ENCODE measurements at regions not wholly inside any gene's neighbourhood (a gene's known extent, or its start where the extent isn't known, plus 50 kb on each side); places are given as distances from the start of the nearest gene placed in this dataset.
"Not testable (repeated sequence)": the region's sequence is repeated elsewhere in the genome, so short reads cannot be mapped to it uniquely, and the experiment has no call there.

DNA sequence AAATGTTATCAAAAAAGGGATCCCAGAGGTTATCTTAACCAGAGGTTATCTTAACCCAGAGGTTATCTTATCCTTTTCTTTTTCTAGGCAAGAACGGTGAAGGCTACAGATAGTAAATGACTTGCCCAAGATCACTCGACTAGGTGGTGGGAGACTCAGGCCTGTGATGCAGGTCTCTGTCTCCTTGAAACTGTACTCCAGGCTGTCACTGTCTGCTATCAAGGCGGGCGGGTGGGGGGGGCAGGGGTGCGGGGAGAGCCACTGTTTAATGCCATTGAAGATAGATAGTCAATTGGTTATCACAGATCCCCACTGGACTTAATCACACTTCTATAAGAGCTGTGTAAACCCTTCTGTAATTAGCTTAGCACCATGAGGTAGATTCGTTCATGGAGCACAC lies 315.9 kb upstream of the TCF4 start:
- TF ChIP-seq POLR2AphosphoS5 (IDR thresholded peaks at IDR 0.05; ENCODE audit: borderline replicate concordance, low read depth, low read length) (no peak), FOXP2 (optimal IDR thresholded peaks at IDR 0.05; ENCODE audit: control extremely low read depth, extremely low read length, insufficient read depth) (no peak), EZH2 (IDR thresholded peaks at IDR 0.05) (no peak)
- no peak overlapping the region for H3K4me3 ChIP-seq
- H3K36me3 ChIP-seq (ENCODE audit: insufficient read depth, low read length): no peaks in the 10 kb centered on the region

DNA sequence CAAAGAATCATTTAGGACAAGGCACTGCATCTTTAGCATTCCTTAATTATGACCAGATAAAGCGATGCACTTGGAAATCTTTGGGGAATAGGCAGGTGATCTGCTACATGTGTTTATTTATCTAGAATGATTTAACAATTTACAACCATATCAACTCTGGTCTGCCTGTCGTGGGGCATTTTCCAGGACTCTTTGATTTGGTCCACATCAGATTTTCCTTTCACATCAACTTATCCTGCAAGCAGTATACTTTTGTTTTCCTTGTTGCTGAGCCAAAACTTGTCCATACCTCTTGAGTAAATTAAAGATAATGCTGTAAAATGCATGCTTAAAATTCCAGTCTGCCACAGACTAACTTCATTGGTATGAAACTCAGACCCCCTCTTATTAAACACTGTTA lies 312.4 kb upstream of the TCF4 start:
- no peak overlapping the region for H3K9ac ChIP-seq (ENCODE audit: insufficient read length)
- no peak overlapping the region for H3K27ac ChIP-seq

More for the DNA sequence above, 315.9 kb upstream of the TCF4 start:
- no peak for DNase-seq (ENCODE audit: low read depth, low spot score)
- Histone ChIP-seq H3K9ac (ENCODE audit: insufficient read length) (no peak overlapping the region), H3K9me3 (ENCODE audit: low read depth, low read length) (no peaks in the 10 kb centered on the region), H3K27ac (no peak overlapping the region)

DNA sequence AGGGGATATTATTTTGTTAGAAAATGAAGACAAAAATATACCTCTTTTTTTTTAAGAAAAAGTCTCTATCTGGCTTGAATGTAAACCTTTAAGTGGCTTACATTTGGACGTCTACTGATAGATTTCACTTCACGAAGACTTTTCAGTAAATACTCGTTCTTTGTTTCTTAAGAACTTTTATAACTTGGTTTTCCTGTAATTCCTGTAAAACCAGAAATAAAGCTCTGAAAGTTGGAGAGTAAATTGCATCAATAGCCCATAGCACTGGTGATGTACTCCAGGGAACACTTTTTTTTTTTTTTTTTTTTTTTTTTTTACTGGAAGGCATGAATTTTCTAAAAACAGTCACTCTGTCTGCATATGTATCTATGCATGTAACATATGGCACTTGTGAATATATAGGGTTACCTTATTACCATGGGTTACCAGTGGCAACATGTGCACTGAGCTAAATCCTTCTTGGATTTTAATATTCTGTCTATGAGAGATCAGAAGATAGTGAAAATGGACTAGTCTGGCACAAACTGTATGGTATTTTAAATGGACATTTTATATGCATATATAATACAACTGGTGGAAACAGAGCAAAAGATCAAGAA lies 309.2 kb upstream of the TCF4 start:
- TF ChIP-seq EZH2 (IDR thresholded peaks at IDR 0.05): no peak
- TF ChIP-seq POLR2AphosphoS5 (IDR thresholded peaks at IDR 0.05; ENCODE audit: borderline replicate concordance, low read depth, low read length): no peak
- no peak for TF ChIP-seq FOXP2 (optimal IDR thresholded peaks at IDR 0.05; ENCODE audit: control extremely low read depth, extremely low read length, insufficient read depth)
- Histone ChIP-seq H3K36me3 (ENCODE audit: insufficient read depth, low read length) (no peaks in the 10 kb centered on the region), H3K4me3 (no peak overlapping the region), H3K9ac (ENCODE audit: insufficient read length) (no peak overlapping the region), H3K27ac (no peak overlapping the region), H3K9me3 (ENCODE audit: low read depth, low read length) (no peaks in the 10 kb centered on the region)
- no peak for DNase-seq (ENCODE audit: low read depth, low spot score)

More for the DNA sequence above, 312.4 kb upstream of the TCF4 start:
- H3K4me3 ChIP-seq: no peak overlapping the region
- no peaks in the 10 kb centered on the region for H3K9me3 ChIP-seq (ENCODE audit: low read depth, low read length)
- no peaks in the 10 kb centered on the region for H3K36me3 ChIP-seq (ENCODE audit: insufficient read depth, low read length)
- TF ChIP-seq FOXP2 (optimal IDR thresholded peaks at IDR 0.05; ENCODE audit: control extremely low read depth, extremely low read length, insufficient read depth): no peak
- TF ChIP-seq POLR2AphosphoS5 (IDR thresholded peaks at IDR 0.05; ENCODE audit: borderline replicate concordance, low read depth, low read length): no peak
- no peak for TF ChIP-seq EZH2 (IDR thresholded peaks at IDR 0.05)
- no peak for DNase-seq (ENCODE audit: low read depth, low spot score)

DNA sequence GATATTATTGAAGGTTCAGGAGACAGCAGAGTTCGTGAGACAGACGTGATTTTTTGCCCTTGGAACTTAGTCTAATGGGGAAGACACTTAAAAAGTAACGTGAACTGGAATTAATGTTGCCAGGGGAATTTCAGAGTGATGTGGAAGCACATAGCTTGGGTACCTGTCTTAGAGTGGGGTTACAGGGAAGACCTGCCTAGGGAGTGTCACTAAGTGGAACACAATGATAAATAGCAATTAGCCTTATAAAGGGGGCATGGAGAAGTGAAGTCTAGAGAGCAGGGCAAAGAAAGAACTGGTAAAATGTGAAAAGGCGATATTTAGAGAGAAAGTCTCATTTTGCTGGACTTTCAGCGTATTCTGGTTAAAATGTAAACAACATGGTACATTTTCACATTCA lies 306.0 kb upstream of the TCF4 start:
- Histone ChIP-seq H3K4me3 (no peak overlapping the region), H3K9ac (ENCODE audit: insufficient read length) (no peak overlapping the region), H3K27ac (no peak overlapping the region), H3K36me3 (ENCODE audit: insufficient read depth, low read length) (no peaks in the 10 kb centered on the region), H3K9me3 (ENCODE audit: low read depth, low read length) (no peaks in the 10 kb centered on the region)
- DNase-seq (ENCODE audit: low read depth, low spot score): no peak
- TF ChIP-seq EZH2 (IDR thresholded peaks at IDR 0.05): no peak
- TF ChIP-seq FOXP2 (optimal IDR thresholded peaks at IDR 0.05; ENCODE audit: control extremely low read depth, extremely low read length, insufficient read depth): no peak
- TF ChIP-seq POLR2AphosphoS5 (IDR thresholded peaks at IDR 0.05; ENCODE audit: borderline replicate concordance, low read depth, low read length): no peak

DNA sequence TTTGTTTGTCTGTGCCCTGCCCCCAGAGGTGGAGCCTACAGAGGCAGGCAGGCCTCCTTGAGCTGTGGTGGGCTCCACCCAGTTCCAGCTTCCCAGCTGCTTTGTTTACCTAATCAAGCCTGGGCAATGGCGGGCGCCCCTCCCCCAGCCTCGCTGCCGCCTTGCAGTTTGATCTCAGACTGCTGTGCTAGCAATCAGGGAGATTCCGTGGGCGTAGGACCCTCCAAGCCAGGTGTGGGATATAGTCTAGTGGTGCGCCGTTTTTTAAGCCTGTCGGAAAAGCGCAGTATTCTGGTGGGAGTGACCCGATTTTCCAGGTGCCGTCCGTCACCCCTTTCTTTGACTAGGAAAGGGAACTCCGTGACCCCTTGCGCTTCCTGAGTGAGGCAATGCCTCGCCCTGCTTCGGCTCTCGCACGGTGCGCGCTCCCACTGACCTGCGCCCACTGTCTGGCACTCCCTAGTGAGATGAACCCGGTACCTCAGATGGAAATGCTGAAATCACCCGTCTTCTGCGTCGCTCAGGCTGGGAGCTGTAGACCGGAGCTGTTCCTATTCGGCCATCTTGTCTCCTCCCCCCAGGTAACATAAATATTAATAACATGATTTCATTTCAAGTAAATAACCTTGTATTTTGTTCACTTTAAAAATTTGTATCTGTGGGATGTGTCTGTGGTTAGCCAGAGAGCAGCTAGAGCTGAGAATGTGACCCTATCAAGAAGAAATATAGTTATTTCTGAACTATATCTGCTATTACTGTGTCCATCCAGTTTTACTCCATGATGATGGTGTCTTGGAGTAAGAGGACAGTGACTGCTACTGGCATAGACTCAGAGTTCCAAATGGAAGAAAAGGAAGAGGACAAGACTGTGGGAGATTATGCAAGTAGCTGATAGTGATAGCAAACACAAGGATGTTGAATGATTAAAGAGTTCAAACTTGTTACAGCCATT lies 305.1 kb upstream of the TCF4 start:
- H3K4me3 ChIP-seq; H3K9me3 ChIP-seq (ENCODE audit: low read depth, low read length); H3K27ac ChIP-seq; H3K36me3 ChIP-seq (ENCODE audit: insufficient read depth, low read length); DNase-seq (ENCODE audit: low read depth, low spot score); H3K9ac ChIP-seq (ENCODE audit: insufficient read length): not testable (repeated sequence)

DNA sequence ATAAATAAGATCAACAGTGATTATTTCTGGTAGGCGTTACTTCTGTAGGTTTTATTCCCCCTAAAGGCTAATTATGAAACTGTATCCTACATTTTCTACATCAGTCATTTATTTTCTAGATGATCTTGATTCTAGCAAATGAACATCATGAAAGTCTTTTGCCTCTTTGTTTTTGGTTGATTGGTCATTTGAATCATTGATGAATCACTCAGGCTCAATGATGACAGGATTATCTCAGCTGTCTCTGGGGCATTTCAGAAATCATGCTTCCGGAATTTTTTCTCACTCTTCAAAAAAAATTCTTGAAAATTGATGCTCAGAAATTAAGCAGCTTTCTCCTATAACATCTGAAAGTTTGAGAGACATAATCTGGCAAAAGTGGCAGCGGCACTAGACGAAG lies 298.9 kb upstream of the TCF4 start:
- H3K27ac ChIP-seq: no peak overlapping the region

DNA sequence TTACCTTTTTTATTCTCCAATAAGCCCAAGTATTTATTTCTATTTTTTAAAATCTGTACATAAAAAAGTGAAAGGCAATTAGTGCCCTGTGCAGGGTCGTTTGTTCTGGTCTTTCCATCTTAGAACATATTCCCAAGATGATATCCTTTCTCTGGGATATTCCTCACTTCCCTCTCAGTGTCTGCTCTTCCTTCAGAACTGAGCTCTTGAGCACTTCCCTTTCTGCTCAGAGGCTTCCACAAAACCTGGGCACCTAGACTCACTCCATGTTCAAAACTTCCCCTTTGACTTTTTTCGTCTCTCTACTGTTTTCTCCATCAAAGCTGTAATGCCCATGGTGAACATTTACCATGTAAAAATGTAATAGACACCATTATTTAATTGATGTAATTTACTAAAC lies 296.5 kb upstream of the TCF4 start:
- DNase-seq (ENCODE audit: low read depth, low spot score): no peak
- no peak overlapping the region for H3K9ac ChIP-seq (ENCODE audit: insufficient read length)
- no peak overlapping the region for H3K4me3 ChIP-seq
- H3K9me3 ChIP-seq (ENCODE audit: low read depth, low read length): no peaks in the 10 kb centered on the region
- no peak overlapping the region for H3K27ac ChIP-seq
- no peaks in the 10 kb centered on the region for H3K36me3 ChIP-seq (ENCODE audit: insufficient read depth, low read length)
- no peak for TF ChIP-seq POLR2AphosphoS5 (IDR thresholded peaks at IDR 0.05; ENCODE audit: borderline replicate concordance, low read depth, low read length)
- TF ChIP-seq FOXP2 (optimal IDR thresholded peaks at IDR 0.05; ENCODE audit: control extremely low read depth, extremely low read length, insufficient read depth): no peak
- no peak for TF ChIP-seq EZH2 (IDR thresholded peaks at IDR 0.05)

More for the DNA sequence above, 298.9 kb upstream of the TCF4 start:
- no peaks in the 10 kb centered on the region for H3K36me3 ChIP-seq (ENCODE audit: insufficient read depth, low read length)
- TF ChIP-seq EZH2 (IDR thresholded peaks at IDR 0.05): no peak
- no peak for TF ChIP-seq FOXP2 (optimal IDR thresholded peaks at IDR 0.05; ENCODE audit: control extremely low read depth, extremely low read length, insufficient read depth)
- no peak for TF ChIP-seq POLR2AphosphoS5 (IDR thresholded peaks at IDR 0.05; ENCODE audit: borderline replicate concordance, low read depth, low read length)
- H3K9me3 ChIP-seq (ENCODE audit: low read depth, low read length): no peaks in the 10 kb centered on the region
- no peak for DNase-seq (ENCODE audit: low read depth, low spot score)
- no peak overlapping the region for H3K9ac ChIP-seq (ENCODE audit: insufficient read length)
- no peak overlapping the region for H3K4me3 ChIP-seq

DNA sequence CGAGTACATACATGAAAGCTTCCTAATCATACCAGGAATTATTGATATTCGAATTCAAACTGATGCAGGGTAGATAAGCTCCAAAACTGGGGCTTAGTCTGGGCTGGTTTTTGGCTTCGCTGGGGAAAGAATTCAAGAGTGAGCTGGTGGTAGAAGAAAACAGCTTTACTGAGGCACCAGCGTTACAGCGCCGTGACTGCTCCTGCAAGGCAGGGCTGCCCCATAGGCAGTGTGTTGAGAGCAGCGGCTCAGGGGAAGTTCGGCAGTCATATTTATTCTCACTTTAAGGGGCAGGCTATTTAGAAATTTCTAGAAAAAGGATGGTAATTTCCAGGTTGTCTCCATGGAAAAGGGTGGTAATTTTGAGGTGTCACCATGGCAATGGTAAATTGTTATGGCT lies 292.6 kb upstream of the TCF4 start:
- TF ChIP-seq FOXP2 (optimal IDR thresholded peaks at IDR 0.05; ENCODE audit: control extremely low read depth, extremely low read length, insufficient read depth) (no peak), POLR2AphosphoS5 (IDR thresholded peaks at IDR 0.05; ENCODE audit: borderline replicate concordance, low read depth, low read length) (no peak), EZH2 (IDR thresholded peaks at IDR 0.05) (no peak)
- Histone ChIP-seq H3K36me3 (ENCODE audit: insufficient read depth, low read length) (no peaks in the 10 kb centered on the region), H3K9me3 (ENCODE audit: low read depth, low read length) (no peaks in the 10 kb centered on the region), H3K27ac (no peak overlapping the region), H3K4me3 (no peak overlapping the region), H3K9ac (ENCODE audit: insufficient read length) (no peak overlapping the region)
- no peak for DNase-seq (ENCODE audit: low read depth, low spot score)

Measured in SK-N-MC (cell line).